ENCODE measurements at regions not wholly inside any gene's neighbourhood (a gene's known extent, or its start where the extent isn't known, plus 50 kb on each side); places are given as distances from the start of the nearest gene placed in this dataset.

DNA sequence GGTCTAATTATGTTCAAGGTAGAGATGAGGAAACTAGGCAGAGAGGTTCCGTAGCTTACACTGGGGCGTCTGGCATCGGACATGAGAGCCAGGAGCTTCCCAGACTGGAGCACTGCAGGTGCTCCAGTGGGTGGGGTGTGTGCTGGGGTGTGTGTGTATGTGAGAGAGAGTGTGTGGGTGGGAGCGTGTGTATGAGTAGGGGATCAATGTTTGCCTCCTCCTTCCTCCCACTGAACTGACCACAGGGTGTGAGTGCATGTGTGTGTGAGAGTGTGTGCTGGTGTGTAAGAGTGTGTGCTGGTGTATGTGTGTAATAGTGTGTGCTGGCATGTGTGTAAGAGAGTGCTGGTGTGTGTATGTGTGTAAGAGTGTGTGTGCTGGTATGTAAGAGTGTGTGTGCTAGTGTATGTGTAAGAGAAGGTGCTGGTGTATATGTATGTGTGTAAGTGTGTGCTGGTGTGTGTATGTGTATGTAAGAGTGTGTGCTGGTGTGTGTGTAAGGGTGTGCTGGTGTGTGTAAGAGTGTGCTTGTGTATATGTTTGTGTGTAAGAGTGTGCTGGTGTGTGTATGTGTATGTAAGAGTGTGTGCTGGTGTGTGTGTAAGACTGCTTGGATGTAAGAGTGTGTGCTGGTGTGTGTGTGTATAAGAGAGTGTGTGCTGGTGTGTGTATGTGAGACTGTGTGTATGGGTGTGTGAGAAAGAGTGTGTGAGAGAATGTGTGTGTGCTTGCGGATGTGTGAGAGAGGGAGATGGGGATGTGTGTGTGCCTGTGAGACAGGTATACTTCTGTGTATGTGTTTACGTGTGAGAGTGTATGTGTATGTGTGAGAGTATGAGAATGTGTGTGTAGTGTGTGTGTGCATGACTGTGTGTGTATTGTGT lies 139.9 kb downstream of the MRM1 start:
- TF ChIP-seq, protein P1, sequence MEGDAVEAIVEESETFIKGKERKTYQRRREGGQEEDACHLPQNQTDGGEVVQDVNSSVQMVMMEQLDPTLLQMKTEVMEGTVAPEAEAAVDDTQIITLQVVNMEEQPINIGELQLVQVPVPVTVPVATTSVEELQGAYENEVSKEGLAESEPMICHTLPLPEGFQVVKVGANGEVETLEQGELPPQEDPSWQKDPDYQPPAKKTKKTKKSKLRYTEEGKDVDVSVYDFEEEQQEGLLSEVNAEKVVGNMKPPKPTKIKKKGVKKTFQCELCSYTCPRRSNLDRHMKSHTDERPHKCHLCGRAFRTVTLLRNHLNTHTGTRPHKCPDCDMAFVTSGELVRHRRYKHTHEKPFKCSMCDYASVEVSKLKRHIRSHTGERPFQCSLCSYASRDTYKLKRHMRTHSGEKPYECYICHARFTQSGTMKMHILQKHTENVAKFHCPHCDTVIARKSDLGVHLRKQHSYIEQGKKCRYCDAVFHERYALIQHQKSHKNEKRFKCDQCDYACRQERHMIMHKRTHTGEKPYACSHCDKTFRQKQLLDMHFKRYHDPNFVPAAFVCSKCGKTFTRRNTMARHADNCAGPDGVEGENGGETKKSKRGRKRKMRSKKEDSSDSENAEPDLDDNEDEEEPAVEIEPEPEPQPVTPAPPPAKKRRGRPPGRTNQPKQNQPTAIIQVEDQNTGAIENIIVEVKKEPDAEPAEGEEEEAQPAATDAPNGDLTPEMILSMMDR (IDR thresholded peaks at IDR 0.05) = no peak
- TF ChIP-seq POLR2A (IDR thresholded peaks at IDR 0.05) = no peak

Measured in Peyer's patch (tissue), 4 donors.